CD14-positive monocyte (primary cell): ENCODE measurements at regions not wholly inside any gene's neighbourhood (a gene's known extent, or its start where the extent isn't known, plus 50 kb on each side); places are given as distances from the start of the nearest gene placed in this dataset.

Experiments used
- DNase-seq, 3 donors: peaks; one replicate each; pipeline ENCODE4 v3.0.0-alpha.2; 2011 to 2022
- H2AFZ ChIP-seq: 2 replicates; pipeline ENCODE4 v1.6.0; 2012; ENCODE audit warnings: mild to moderate bottlenecking, low read depth, low read length, inconsistent platforms; ENCODE audit not compliant: insufficient read depth, poor library complexity, severe bottlenecking
- H3K27ac ChIP-seq, 2 donors: 1 replicate in 1 of 2; 2 replicates in 1 of 2; pipeline ENCODE4 v1.5.1; 2012 to 2013; ENCODE audit warnings: low read length in 2 of 2, control low read depth in 1 of 2, inconsistent platforms in 1 of 2, low read depth in 1 of 2, mild to moderate bottlenecking in 1 of 2
- H3K27me3 ChIP-seq, 2 donors: one replicate each; pipeline versions ENCODE4 v1.6.0 to v1.6.1; 2011 to 2013; ENCODE audit warnings: low read length in 2 of 2; ENCODE audit not compliant: control insufficient read depth in 2 of 2, insufficient read depth in 2 of 2
- H3K36me3 ChIP-seq, 2 donors: replicated peaks in 1 of 2; 1 replicate in 1 of 2; 2 replicates in 1 of 2; pipeline versions ENCODE4 v1.5.1 to v1.6.1; 2012 to 2013; ENCODE audit warnings: low read length in 2 of 2, control low read depth in 1 of 2, inconsistent platforms in 1 of 2, mild to moderate bottlenecking in 1 of 2; ENCODE audit not compliant: insufficient read depth in 2 of 2, control insufficient read depth in 1 of 2
- H3K4me1 ChIP-seq, 2 donors: 1 replicate in 1 of 2; 2 replicates in 1 of 2; pipeline versions ENCODE4 v1.5.1 to v1.6.1; 2012 to 2013; ENCODE audit warnings: low read length in 2 of 2, control low read depth in 1 of 2, inconsistent platforms in 1 of 2, mild to moderate bottlenecking in 1 of 2, moderate library complexity in 1 of 2; ENCODE audit not compliant: insufficient read depth in 2 of 2, control insufficient read depth in 1 of 2
- H3K4me2 ChIP-seq: replicated peaks from 2 replicates; pipeline ENCODE3; 2012; ENCODE audit warnings: low read length, moderate library complexity, mild to moderate bottlenecking; ENCODE audit not compliant: poor library complexity, severe bottlenecking; ENCODE audit errors: extremely low read depth
- H3K4me3 ChIP-seq, 3 experiments: fragments of 200-600 bp in 1 of 3; sonication (generic) in 1 of 3; replicated peaks in 1 of 3; 1 replicate in 2 of 3; 2 replicates in 1 of 3; pipeline ENCODE4 v1.5.1; 2011 to 2013; ENCODE audit warnings: low read length in 3 of 3, mild to moderate bottlenecking in 3 of 3, control low read depth in 2 of 3, low read depth in 2 of 3, inconsistent platforms in 1 of 3, moderate library complexity in 1 of 3
- H3K79me2 ChIP-seq: 2 replicates; pipeline ENCODE4 v1.6.0; 2012; ENCODE audit warnings: mild to moderate bottlenecking, control low read depth, inconsistent platforms, low read length, moderate library complexity; ENCODE audit not compliant: insufficient read depth
- H3K9ac ChIP-seq: 2 replicates; pipeline ENCODE4 v1.6.0; 2017; ENCODE audit warnings: low read length, mild to moderate bottlenecking; ENCODE audit not compliant: insufficient read depth, poor library complexity, severe bottlenecking
- H3K9me3 ChIP-seq, 2 donors: replicated peaks in 1 of 2; 1 replicate in 1 of 2; 2 replicates in 1 of 2; pipeline versions ENCODE4 v1.5.1 to v1.6.1; 2012 to 2013; ENCODE audit warnings: low read length in 2 of 2, control low read depth in 1 of 2; ENCODE audit not compliant: control insufficient read depth in 1 of 2, insufficient read depth in 1 of 2
- H4K20me1 ChIP-seq: 2 replicates; pipeline ENCODE4 v1.6.0; 2012; ENCODE audit warnings: mild to moderate bottlenecking, low read length, control low read depth, moderate library complexity; ENCODE audit not compliant: insufficient read depth
- H3K27ac Mint-ChIP-seq, 7 donors: one replicate each; pipeline ENCODE4 v1.8.0; 2020; ENCODE audit warnings: mild to moderate bottlenecking in 7 of 7, mixed read lengths in 7 of 7, moderate library complexity in 6 of 7, inconsistent platforms in 2 of 7
- H3K27me3 Mint-ChIP-seq, 3 donors: one replicate each; pipeline ENCODE4 v1.8.0; 2021 to 2022; ENCODE audit warnings: low read depth in 3 of 3, mild to moderate bottlenecking in 3 of 3, mixed read lengths in 3 of 3, moderate library complexity in 3 of 3, inconsistent platforms in 1 of 3
- H3K36me3 Mint-ChIP-seq, 2 donors: one replicate each; pipeline ENCODE4 v1.8.0; 2020; ENCODE audit warnings: mixed read lengths in 2 of 2, inconsistent platforms in 1 of 2, mild to moderate bottlenecking in 1 of 2
- H3K4me1 Mint-ChIP-seq: one replicate; pipeline ENCODE4 v1.8.0; 2020; ENCODE audit warnings: mild to moderate bottlenecking, mixed read lengths
- H3K4me3 Mint-ChIP-seq, 2 donors: one replicate each; pipeline ENCODE4 v1.8.0; 2020; ENCODE audit warnings: mild to moderate bottlenecking in 2 of 2, mixed read lengths in 2 of 2, moderate library complexity in 1 of 2
- H3K9me3 Mint-ChIP-seq, 7 donors: one replicate each; pipeline ENCODE4 v1.8.0; 2020 to 2022; ENCODE audit warnings: mixed read lengths in 7 of 7, mild to moderate bottlenecking in 6 of 7, moderate library complexity in 6 of 7, inconsistent platforms in 2 of 7
- WGBS: methylation state at CpG from one replicate; pipeline ENCODE4 v1.1.5; 2013; ENCODE audit warnings: missing lambda C conversion rate; ENCODE audit not compliant: insufficient coverage; 5-methylcytosine and 5-hydroxymethylcytosine counted together
- intact Hi-C, 2 donors: fragments of 100-400 bp; cut with micrococcal nuclease; formaldehyde crosslinking; loops; one replicate each; pipeline versions ENCODE4 v1.15.0 to v1.15.1; 2023
- TF ChIP-seq, protein P1 (sequence below): fragments of 200-600 bp; IDR thresholded peaks from one replicate; pipeline ENCODE4 v1.8.0; 2022; ENCODE audit warnings: antibody characterized with exemption, mild to moderate bottlenecking

DNA sequence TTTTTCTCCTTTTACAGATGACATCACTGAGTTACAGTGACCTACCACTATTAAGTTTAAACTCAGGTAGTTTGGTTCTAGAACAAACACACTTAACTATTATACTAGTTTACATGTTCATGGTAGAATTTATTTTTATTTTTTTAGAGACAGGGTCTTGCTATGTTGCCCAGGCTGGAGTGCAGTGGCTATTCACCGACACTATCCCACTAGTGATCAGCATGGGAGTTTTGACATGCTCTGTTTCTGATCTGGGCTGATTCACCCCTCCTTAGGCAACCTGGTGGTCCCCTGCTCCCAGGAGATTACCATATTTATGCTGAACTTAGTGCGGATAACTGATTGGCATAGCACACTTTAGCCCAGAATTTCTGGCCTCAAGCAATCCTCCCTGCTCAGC lies 66.4 kb upstream of the LTA4H start:
- Mint-ChIP-seq H3K9me3 (peaks cover 0 to 1% (median 0%) of the 10 kb centered on the region in 7 donors), H3K27ac (no peak overlapping the region), H3K36me3 (no peaks in the 10 kb centered on the region), H3K4me1 (peaks cover 28% of the 10 kb centered on the region), H3K27me3 (peaks cover 0 to 3% (median 0%) of the 10 kb centered on the region in 3 donors), H3K4me3 (no peak overlapping the region)
- Histone ChIP-seq H3K4me1 (peaks cover 23 to 24% of the 10 kb centered on the region in 2 donors), H3K79me2 (no peaks in the 10 kb centered on the region), H3K27me3 (no peaks in the 10 kb centered on the region), H3K9me3 (no peaks in the 10 kb centered on the region), H3K36me3 (no peaks in the 10 kb centered on the region), H2AFZ (no peak overlapping the region), H3K4me3 (no peak overlapping the region), H3K4me2 (no peak overlapping the region), H4K20me1 (no peaks in the 10 kb centered on the region), H3K9ac (no peak overlapping the region), H3K27ac (no peak overlapping the region)
- TF ChIP-seq, protein P1, sequence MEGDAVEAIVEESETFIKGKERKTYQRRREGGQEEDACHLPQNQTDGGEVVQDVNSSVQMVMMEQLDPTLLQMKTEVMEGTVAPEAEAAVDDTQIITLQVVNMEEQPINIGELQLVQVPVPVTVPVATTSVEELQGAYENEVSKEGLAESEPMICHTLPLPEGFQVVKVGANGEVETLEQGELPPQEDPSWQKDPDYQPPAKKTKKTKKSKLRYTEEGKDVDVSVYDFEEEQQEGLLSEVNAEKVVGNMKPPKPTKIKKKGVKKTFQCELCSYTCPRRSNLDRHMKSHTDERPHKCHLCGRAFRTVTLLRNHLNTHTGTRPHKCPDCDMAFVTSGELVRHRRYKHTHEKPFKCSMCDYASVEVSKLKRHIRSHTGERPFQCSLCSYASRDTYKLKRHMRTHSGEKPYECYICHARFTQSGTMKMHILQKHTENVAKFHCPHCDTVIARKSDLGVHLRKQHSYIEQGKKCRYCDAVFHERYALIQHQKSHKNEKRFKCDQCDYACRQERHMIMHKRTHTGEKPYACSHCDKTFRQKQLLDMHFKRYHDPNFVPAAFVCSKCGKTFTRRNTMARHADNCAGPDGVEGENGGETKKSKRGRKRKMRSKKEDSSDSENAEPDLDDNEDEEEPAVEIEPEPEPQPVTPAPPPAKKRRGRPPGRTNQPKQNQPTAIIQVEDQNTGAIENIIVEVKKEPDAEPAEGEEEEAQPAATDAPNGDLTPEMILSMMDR = no peak
- WGBS = 100% methylated on average over 2 of the region's 2 CpGs
- intact Hi-C loops = no loop called here
- no peak for DNase-seq

DNA sequence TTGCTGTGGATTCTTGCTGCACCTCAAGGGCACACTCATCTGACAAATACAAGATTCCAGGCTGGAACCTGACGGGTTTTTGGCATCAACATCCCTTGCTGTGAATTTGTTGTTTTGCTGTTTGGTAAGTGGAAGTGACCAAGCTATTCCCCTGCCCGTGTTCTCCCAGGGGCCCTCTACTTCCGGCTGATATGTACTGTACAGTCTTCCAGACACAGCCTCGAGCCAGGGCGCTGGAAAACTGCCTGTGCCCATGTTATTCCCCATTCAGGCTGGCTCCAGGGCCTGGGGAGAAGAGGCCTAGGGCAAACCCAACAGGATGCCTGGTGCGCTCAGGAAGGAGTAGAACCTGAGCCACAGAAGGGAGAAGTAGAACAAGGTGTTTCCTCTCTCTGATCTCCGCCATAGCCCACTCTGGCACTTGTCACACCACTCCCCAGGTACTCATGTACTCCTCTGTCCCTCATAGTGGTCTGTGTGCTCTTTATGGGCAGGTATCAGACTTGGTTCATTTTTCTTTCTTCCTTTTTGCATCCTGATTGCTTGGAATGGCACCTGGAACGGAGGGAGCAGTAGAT lies 67.8 kb upstream of the LTA4H start:
- Histone ChIP-seq H3K4me2 (peak overlapping the region; percentile 49), H3K27me3 (no peaks in the 10 kb centered on the region), H3K4me3 (peak overlapping the region in 1 of 3 experiments; percentile 40), H3K9ac (no peak overlapping the region), H3K36me3 (no peaks in the 10 kb centered on the region), H2AFZ (peak overlapping the region; percentile 81), H4K20me1 (no peaks in the 10 kb centered on the region), H3K9me3 (no peaks in the 10 kb centered on the region), H3K79me2 (no peaks in the 10 kb centered on the region), H3K27ac (peak overlapping the region in 1 of 2 donors; percentile 41), H3K4me1 (peaks cover 32% of the 10 kb centered on the region in 2 donors)
- peaks cover 0 to 3% (median 0%) of the 10 kb centered on the region in 3 donors for H3K27me3 Mint-ChIP-seq
- H3K27ac Mint-ChIP-seq = peak overlapping the region in 1 of 7 donors; percentile 69
- 0% methylated on average over 1 of the region's 8 CpGs for WGBS
- no peak for DNase-seq
- peaks cover 0 to 1% (median 0%) of the 10 kb centered on the region in 7 donors for H3K9me3 Mint-ChIP-seq
- H3K4me1 Mint-ChIP-seq = peaks cover 39% of the 10 kb centered on the region
- H3K4me3 Mint-ChIP-seq = peak overlapping the region in 1 of 2 donors; percentile 64
- peaks cover 0 to 3% of the 10 kb centered on the region in 2 donors for H3K36me3 Mint-ChIP-seq
- TF ChIP-seq, protein P1 = no peak
- intact Hi-C loops = no loop called here
